Transverse colon (tissue), 4 donors: ENCODE measurements at regions not wholly inside any gene's neighbourhood (a gene's known extent, or its start where the extent isn't known, plus 50 kb on each side); places are given as distances from the start of the nearest gene placed in this dataset.

Experiments used
- DNase-seq: peaks from one replicate; pipeline ENCODE4 v3.0.0-alpha.2; 2019
- H3K27ac ChIP-seq, 4 donors: fragments of 200-600 bp; sonication (generic); 2 replicates each; pipeline ENCODE4 v1.5.1; 2016 to 2018; ENCODE audit warnings: inconsistent platforms in 4 of 4
- H3K27me3 ChIP-seq: fragments of 200-600 bp; sonication (generic); 2 replicates; pipeline ENCODE4 v1.5.1; 2017; ENCODE audit warnings: inconsistent platforms
- H3K36me3 ChIP-seq, 4 donors: fragments of 200-600 bp; sonication (generic); 2 replicates each; pipeline ENCODE4 v1.5.1; 2017 to 2019; ENCODE audit warnings: inconsistent platforms in 4 of 4
- H3K4me1 ChIP-seq, 4 donors: fragments of 200-600 bp; sonication (generic); 2 replicates each; pipeline ENCODE4 v1.5.1; 2017 to 2020; ENCODE audit warnings: inconsistent platforms in 4 of 4
- H3K4me3 ChIP-seq, 4 donors: fragments of 200-600 bp; sonication (generic); 1 replicate in 1 of 4; 2 replicates in 3 of 4; pipeline versions ENCODE4 v1.5.1 to v1.6.1; 2017 to 2019; ENCODE audit warnings: inconsistent platforms in 4 of 4
- H3K9me3 ChIP-seq, 2 donors: fragments of 200-600 bp; sonication (generic); 2 replicates each; pipeline ENCODE4 v1.5.1; 2017 to 2019; ENCODE audit warnings: inconsistent platforms in 2 of 2
- EP300 ChIP-seq: sonication (generic); formaldehyde crosslinking; IDR thresholded peaks from one replicate; pipeline ENCODE4 v1.6.1; 2017; ENCODE audit warnings: antibody characterized with exemption, low read depth
- POLR2A ChIP-seq: fragments of 450-650 bp; IDR thresholded peaks from one replicate; pipeline ENCODE4 v1.6.1; 2016; ENCODE audit warnings: antibody characterized with exemption, mild to moderate bottlenecking, moderate library complexity
- POLR2AphosphoS5 ChIP-seq, 3 donors: sonication (generic); formaldehyde crosslinking; IDR thresholded peaks; one replicate each; pipeline ENCODE4 v1.6.1; 2016; ENCODE audit warnings: antibody characterized with exemption in 3 of 3
- WGBS, 2 donors: methylation state at CpG; one replicate each; pipeline ENCODE4 v1.1.5; 2018; ENCODE audit warnings: low coverage in 1 of 2; 5-methylcytosine and 5-hydroxymethylcytosine counted together
- in situ Hi-C, 4 donors: fragments of 200-750 bp; cut with MboI; loops; one replicate each; pipeline versions ENCODE4 v1.15.0 to v1.15.1; 2017; ENCODE audit warnings: low sequenced_read_pairs in 3 of 4, low pct_ligation_motif_present in 1 of 4, low pct_unique_long_range_greater_than_20kb in 1 of 4
- intact Hi-C: fragments of 100-400 bp; cut with DNase I; formaldehyde crosslinking; loops from one replicate; pipeline ENCODE4 v1.15.1; 2023; ENCODE audit warnings: low total_unique reads
- TF ChIP-seq, protein P1 (sequence below), 5 experiments: fragments of 200-600 bp in 3 of 5; fragments of 450-650 bp in 2 of 5; sonication (generic) in 3 of 5; IDR thresholded peaks; 1 replicate in 2 of 5; 2 replicates in 3 of 5; pipeline ENCODE4 v1.5.1; 2016 to 2017; ENCODE audit warnings: antibody characterized with exemption in 5 of 5, inconsistent platforms in 3 of 5, mild to moderate bottlenecking in 2 of 5, moderate library complexity in 1 of 5

DNA sequence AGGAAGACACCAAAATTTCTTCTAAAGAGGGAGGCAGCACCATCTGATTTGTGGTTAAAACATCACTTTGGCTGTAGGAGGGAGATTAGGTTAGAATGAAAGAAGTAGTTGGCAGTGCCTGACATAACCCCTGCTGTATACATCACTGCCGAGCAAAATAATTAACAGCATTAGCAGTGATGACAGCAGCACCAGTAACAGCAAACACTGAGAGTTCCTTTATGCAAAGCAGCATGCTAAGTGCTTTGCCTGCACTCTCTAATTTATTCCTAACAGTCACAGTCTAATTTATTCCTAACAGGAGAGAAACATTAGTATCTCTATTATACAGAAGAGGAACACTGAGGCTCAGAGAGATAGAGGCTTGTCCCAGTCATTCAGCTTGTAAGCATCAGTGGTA lies 1469.7 kb downstream of the AACS start:
- intact Hi-C loops = loop anchor here (10.0 kb wide), 1 partner anchor 1540 kb away; no protein-coding TSS in a partner anchor
- 90% methylated on average over 1 of the region's 1 CpG for WGBS, 2 donors

GRCh38 chr12:126535971-126536370 lies 1470.7 kb downstream of the AACS start:
- no peak overlapping the region for H3K4me3 ChIP-seq
- in situ Hi-C loops = no loop called here
- WGBS, 2 donors = 54 to 70% methylated on average over 2 to 4 of the region's 4 CpGs

More for the DNA sequence above, 1469.7 kb downstream of the AACS start:
- TF ChIP-seq EP300 (no peak), POLR2A (no peak), POLR2AphosphoS5 (IDR thresholded peaks at IDR 0.05) (no peak)
- TF ChIP-seq, protein P1, sequence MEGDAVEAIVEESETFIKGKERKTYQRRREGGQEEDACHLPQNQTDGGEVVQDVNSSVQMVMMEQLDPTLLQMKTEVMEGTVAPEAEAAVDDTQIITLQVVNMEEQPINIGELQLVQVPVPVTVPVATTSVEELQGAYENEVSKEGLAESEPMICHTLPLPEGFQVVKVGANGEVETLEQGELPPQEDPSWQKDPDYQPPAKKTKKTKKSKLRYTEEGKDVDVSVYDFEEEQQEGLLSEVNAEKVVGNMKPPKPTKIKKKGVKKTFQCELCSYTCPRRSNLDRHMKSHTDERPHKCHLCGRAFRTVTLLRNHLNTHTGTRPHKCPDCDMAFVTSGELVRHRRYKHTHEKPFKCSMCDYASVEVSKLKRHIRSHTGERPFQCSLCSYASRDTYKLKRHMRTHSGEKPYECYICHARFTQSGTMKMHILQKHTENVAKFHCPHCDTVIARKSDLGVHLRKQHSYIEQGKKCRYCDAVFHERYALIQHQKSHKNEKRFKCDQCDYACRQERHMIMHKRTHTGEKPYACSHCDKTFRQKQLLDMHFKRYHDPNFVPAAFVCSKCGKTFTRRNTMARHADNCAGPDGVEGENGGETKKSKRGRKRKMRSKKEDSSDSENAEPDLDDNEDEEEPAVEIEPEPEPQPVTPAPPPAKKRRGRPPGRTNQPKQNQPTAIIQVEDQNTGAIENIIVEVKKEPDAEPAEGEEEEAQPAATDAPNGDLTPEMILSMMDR (IDR thresholded peaks at IDR 0.05) = no peak
- Histone ChIP-seq H3K36me3 (no peaks in the 10 kb centered on the region), H3K27ac (no peak overlapping the region), H3K27me3 (no peaks in the 10 kb centered on the region), H3K4me3 (no peak overlapping the region), H3K9me3 (no peaks in the 10 kb centered on the region), H3K4me1 (no peaks in the 10 kb centered on the region)
- no peak for DNase-seq
- in situ Hi-C loops = no loop called here

DNA sequence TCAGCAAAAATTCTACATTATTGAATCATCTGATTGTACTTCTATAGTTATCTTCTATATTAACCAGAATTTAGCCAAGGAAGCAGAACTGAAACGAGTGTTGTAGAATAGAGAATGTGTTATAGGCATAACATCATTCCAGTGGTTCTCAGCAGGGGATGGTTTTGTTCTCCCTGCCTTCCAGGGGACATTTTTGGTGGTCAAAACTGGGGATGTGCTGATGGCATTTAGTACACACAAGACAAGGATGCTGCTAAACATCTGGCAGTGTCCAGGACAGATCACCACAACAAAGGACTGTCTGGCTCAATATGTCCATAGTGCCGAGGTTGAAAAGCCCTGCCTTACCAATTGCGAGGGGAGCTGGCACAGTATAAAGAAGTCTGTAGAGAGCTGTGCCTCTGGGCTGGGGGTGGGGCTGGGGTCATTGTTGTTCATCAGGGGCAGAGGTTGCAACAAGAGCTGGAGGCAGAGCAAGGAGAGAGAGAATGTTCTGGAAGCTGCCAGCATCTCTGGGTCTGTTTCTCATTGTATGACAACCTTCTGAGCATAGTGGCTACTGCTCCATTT lies 1472.8 kb downstream of the AACS start:
- intact Hi-C loops (loop anchor here (10.0 kb wide), 1 partner anchor 1537 kb away; no protein-coding TSS in a partner anchor), in situ Hi-C loops (no loop called here)
- DNase-seq = no peak
- Histone ChIP-seq H3K4me1 (no peaks in the 10 kb centered on the region), H3K27ac (no peak overlapping the region), H3K4me3 (no peak overlapping the region), H3K27me3 (no peaks in the 10 kb centered on the region), H3K36me3 (no peaks in the 10 kb centered on the region), H3K9me3 (no peaks in the 10 kb centered on the region)
- TF ChIP-seq POLR2AphosphoS5 (IDR thresholded peaks at IDR 0.05) = no peak
- WGBS, 2 donors = 58 to 69% methylated on average over 1 to 3 of the region's 3 CpGs

More at GRCh38 chr12:126535971-126536370, 1470.7 kb downstream of the AACS start:
- no peak for DNase-seq
- TF ChIP-seq POLR2A = no peak
- TF ChIP-seq EP300 = no peak
- TF ChIP-seq, protein P1 (IDR thresholded peaks at IDR 0.05) = no peak
- no peak for TF ChIP-seq POLR2AphosphoS5 (IDR thresholded peaks at IDR 0.05)
- H3K27ac ChIP-seq = no peak overlapping the region
- H3K27me3 ChIP-seq = no peaks in the 10 kb centered on the region
- no peaks in the 10 kb centered on the region for H3K9me3 ChIP-seq
- no peaks in the 10 kb centered on the region for H3K4me1 ChIP-seq
- no peaks in the 10 kb centered on the region for H3K36me3 ChIP-seq
- intact Hi-C loops = loop anchor here (10.0 kb wide), 1 partner anchor 1539 kb away; no protein-coding TSS in a partner anchor

- Histone ChIP-seq H3K4me1 (no peaks in the 10 kb centered on the region), H3K36me3 (no peaks in the 10 kb centered on the region), H3K9me3 (no peaks in the 10 kb centered on the region), H3K27ac (no peak overlapping the region), H3K27me3 (no peaks in the 10 kb centered on the region), H3K4me3 (no peak overlapping the region)
- no peak for TF ChIP-seq POLR2A
- TF ChIP-seq POLR2AphosphoS5 (IDR thresholded peaks at IDR 0.05) = no peak
- TF ChIP-seq EP300 = no peak
- TF ChIP-seq, protein P1 (IDR thresholded peaks at IDR 0.05) = no peak
- WGBS, 2 donors = 70 to 80% methylated on average over 2 of the region's 2 CpGs
- intact Hi-C loops = loop anchor here (10.0 kb wide), 1 partner anchor 1536 kb away; no protein-coding TSS in a partner anchor
- DNase-seq = no peak
- in situ Hi-C loops = no loop called here
These were observed 1473.7 kb downstream of the AACS start for GRCh38 chr12:126538888-126539287.

DNA sequence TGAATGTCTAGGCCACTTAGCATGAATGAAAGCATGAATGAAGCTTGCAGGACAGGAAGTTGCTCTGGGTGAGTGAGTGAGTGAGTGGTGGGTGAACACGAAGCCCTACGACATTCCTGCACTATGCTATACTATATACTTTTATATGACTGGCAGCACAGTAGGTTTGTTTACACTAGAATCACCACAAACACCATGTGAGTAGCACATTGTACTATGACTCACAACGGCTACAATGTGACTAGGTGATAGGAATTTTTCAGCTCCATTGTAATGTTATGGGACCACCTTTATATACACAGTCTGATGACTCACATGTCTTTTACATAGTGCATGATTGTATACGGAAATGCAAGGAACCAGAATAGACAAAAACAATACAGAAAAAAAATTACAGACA lies 1480.2 kb downstream of the AACS start:
- TF ChIP-seq POLR2AphosphoS5 (IDR thresholded peaks at IDR 0.05) (no peak), POLR2A (no peak), EP300 (no peak)
- TF ChIP-seq, protein P1 (IDR thresholded peaks at IDR 0.05) = no peak
- no peak for DNase-seq
- Histone ChIP-seq H3K27ac (no peak overlapping the region), H3K4me1 (no peaks in the 10 kb centered on the region), H3K36me3 (no peaks in the 10 kb centered on the region), H3K27me3 (no peaks in the 10 kb centered on the region), H3K4me3 (no peak overlapping the region), H3K9me3 (no peaks in the 10 kb centered on the region)
- 38 to 56% methylated on average over 4 of the region's 4 CpGs for WGBS, 2 donors
- in situ Hi-C loops = no loop called here
- intact Hi-C loops = no loop called here
